IMR-90 (cell line): ENCODE measurements at regions not wholly inside any gene's neighbourhood (a gene's known extent, or its start where the extent isn't known, plus 50 kb on each side); places are given as distances from the start of the nearest gene placed in this dataset.

ENCODE experiments used
- ATAC-seq: fragments of 200-7000 bp; cut with Tn5 transposase; 2 replicates; pipeline ENCODE4 v1.9.1; 2020; ENCODE audit warnings: low read depth, mild to moderate bottlenecking, moderate library complexity
- BruUV-seq: library from RNA; stranded (reverse); fragments of 400-500 nt; replicated peaks from 2 replicates; lab custom pipeline; 2021; lab: Mats Ljungman, UMichigan
- CTCF ChIA-PET: fragments of 300-600 bp; formaldehyde crosslinking; extraction: SDS; loops from one replicate; lab custom pipeline; 2021; ENCODE audit warnings: antibody characterized with exemption; lab: Yijun Ruan, JAX
- POLR2A ChIA-PET: fragments of 300-600 bp; sonication (Branson Sonifier 250); formaldehyde crosslinking; loops from one replicate; lab custom pipeline; 2022; ENCODE audit warnings: antibody characterized with exemption; ENCODE audit not compliant: unreplicated experiment; lab: Charles Lee
- DNase-seq: peaks from one replicate; pipeline ENCODE4 v3.0.0; 2013
- H2AFZ ChIP-seq: replicated peaks from 2 replicates; pipeline ENCODE3; 2013; ENCODE audit warnings: low read length, mild to moderate bottlenecking; ENCODE audit not compliant: poor library complexity
- H2AK5ac ChIP-seq: 2 replicates; pipeline ENCODE4 v1.6.1; 2013; ENCODE audit warnings: low read depth, low read length, inconsistent platforms
- H2AK9ac ChIP-seq: replicated peaks from 2 replicates; pipeline ENCODE3; 2013; ENCODE audit warnings: mild to moderate bottlenecking, low read depth, low read length, moderate library complexity; ENCODE audit not compliant: poor library complexity
- H2BK120ac ChIP-seq: 2 replicates; pipeline ENCODE4 v1.6.1; 2013; ENCODE audit warnings: low read depth, low read length, inconsistent platforms
- H2BK15ac ChIP-seq: 3 replicates; pipeline ENCODE4 v1.6.1; 2013; ENCODE audit warnings: low read depth, low read length, inconsistent platforms
- H2BK20ac ChIP-seq: 2 replicates; pipeline ENCODE4 v1.6.1; 2013; ENCODE audit warnings: low read depth, mild to moderate bottlenecking, inconsistent platforms, low read length, moderate library complexity
- H2BK5ac ChIP-seq: 2 replicates; pipeline ENCODE4 v1.6.1; 2013; ENCODE audit warnings: mild to moderate bottlenecking, low read depth, low read length, inconsistent platforms; ENCODE audit not compliant: poor library complexity, severe bottlenecking
- H3K14ac ChIP-seq: replicated peaks from 2 replicates; pipeline ENCODE4 v1.6.1; 2013; ENCODE audit warnings: low read depth, low read length, inconsistent platforms
- H3K18ac ChIP-seq: 2 replicates; pipeline ENCODE4 v1.6.1; 2013; ENCODE audit warnings: low read depth, low read length, control low read depth
- H3K23ac ChIP-seq: 2 replicates; pipeline ENCODE4 v1.6.1; 2013; ENCODE audit warnings: low read depth, low read length, inconsistent platforms
- H3K27ac ChIP-seq: 2 replicates; pipeline ENCODE4 v1.5.1; 2013; ENCODE audit warnings: mild to moderate bottlenecking, control low read depth, low read length; ENCODE audit not compliant: insufficient read depth
- H3K27me3 ChIP-seq: 2 replicates; pipeline ENCODE4 v1.6.1; 2013; ENCODE audit warnings: low read length; ENCODE audit not compliant: control insufficient read depth, insufficient read depth
- H3K36me3 ChIP-seq: 2 replicates; pipeline ENCODE4 v1.6.1; 2013; ENCODE audit warnings: low read length, mixed read lengths; ENCODE audit not compliant: control insufficient read depth, insufficient read depth
- H3K4ac ChIP-seq: 2 replicates; pipeline ENCODE4 v1.6.1; 2013; ENCODE audit warnings: low read depth, low read length, inconsistent platforms
- H3K4me1 ChIP-seq: 2 replicates; pipeline ENCODE4 v1.6.1; 2013; ENCODE audit warnings: low read length, mixed read lengths; ENCODE audit not compliant: control insufficient read depth, insufficient read depth
- H3K4me2 ChIP-seq: 2 replicates; pipeline ENCODE4 v1.6.1; 2013; ENCODE audit warnings: low read depth, mild to moderate bottlenecking, control low read depth, low read length, moderate library complexity
- H3K4me3 ChIP-seq: 2 replicates; pipeline ENCODE4 v1.5.1; 2013; ENCODE audit warnings: low read depth, mild to moderate bottlenecking, control low read depth, low read length, moderate library complexity; ENCODE audit not compliant: insufficient read depth
- H3K56ac ChIP-seq: 2 replicates; pipeline ENCODE4 v1.6.1; 2013; ENCODE audit warnings: low read length, inconsistent platforms; ENCODE audit not compliant: insufficient read depth; ENCODE audit errors: extremely low read depth
- H3K79me1 ChIP-seq, 2 experiments: 2 replicates each; pipeline ENCODE4 v1.6.1; 2013; ENCODE audit warnings: low read length in 2 of 2, inconsistent platforms in 1 of 2, low read depth in 1 of 2
- H3K9ac ChIP-seq: 2 replicates; pipeline ENCODE4 v1.6.1; 2013; ENCODE audit warnings: low read depth, low read length, control low read depth
- H3K9me1 ChIP-seq: 2 replicates; pipeline ENCODE4 v1.6.1; 2013; ENCODE audit warnings: low read length, inconsistent platforms; ENCODE audit not compliant: insufficient read depth
- H3K9me3 ChIP-seq: 2 replicates; pipeline ENCODE4 v1.6.1; 2013; ENCODE audit warnings: low read length; ENCODE audit not compliant: control insufficient read depth, insufficient read depth
- H4K20me1 ChIP-seq: 2 replicates; pipeline ENCODE4 v1.6.1; 2013; ENCODE audit warnings: low read length, inconsistent platforms; ENCODE audit not compliant: insufficient read depth
- H4K5ac ChIP-seq: 2 replicates; pipeline ENCODE4 v1.6.1; 2013; ENCODE audit warnings: mild to moderate bottlenecking, low read depth, low read length, control low read depth
- H4K8ac ChIP-seq, 2 experiments: 2 replicates each; pipeline ENCODE4 v1.6.1; 2013; ENCODE audit warnings: low read depth in 2 of 2, low read length in 2 of 2, control low read depth in 1 of 2, inconsistent platforms in 1 of 2
- H4K91ac ChIP-seq: 2 replicates; pipeline ENCODE4 v1.6.1; 2013; ENCODE audit warnings: low read depth, low read length, inconsistent platforms; ENCODE audit not compliant: insufficient read depth
- BHLHE40 ChIP-seq: fragments of 150-350 bp; IDR thresholded peaks from 2 replicates; pipeline ENCODE4 v1.6.1; 2016; ENCODE audit warnings: mild to moderate bottlenecking, low read depth, low read length
- CEBPB ChIP-seq: IDR thresholded peaks from 2 replicates; pipeline ENCODE4 v1.6.1; 2012; ENCODE audit warnings: low read depth, low read length, improper control_type of control experiment
- CHD1 ChIP-seq: IDR thresholded peaks from 2 replicates; pipeline ENCODE4 v1.6.1; 2012; ENCODE audit warnings: low read depth, low read length, improper control_type of control experiment
- FOS ChIP-seq: fragments of 150-350 bp; IDR thresholded peaks from 2 replicates; pipeline ENCODE4 v1.6.1; 2016; ENCODE audit warnings: low read depth, low read length
- MAFK ChIP-seq: IDR thresholded peaks from 2 replicates; pipeline ENCODE4 v1.6.1; 2012; ENCODE audit warnings: low read depth, low read length, improper control_type of control experiment
- MAZ ChIP-seq: IDR thresholded peaks from 2 replicates; pipeline ENCODE4 v1.6.1; 2012; ENCODE audit warnings: low read depth, mild to moderate bottlenecking, low read length, improper control_type of control experiment, moderate library complexity, borderline replicate concordance
- MXI1 ChIP-seq: IDR thresholded peaks from 2 replicates; pipeline ENCODE4 v1.6.1; 2012; ENCODE audit warnings: low read depth, mild to moderate bottlenecking, low read length, moderate library complexity, borderline replicate concordance
- NFE2L2 ChIP-seq: fragments of 150-350 bp; IDR thresholded peaks from 2 replicates; pipeline ENCODE4 v1.6.1; 2016; ENCODE audit warnings: low read depth, mild to moderate bottlenecking, low read length
- POLR2A ChIP-seq: IDR thresholded peaks from 2 replicates; pipeline ENCODE4 v1.6.1; 2012; ENCODE audit warnings: mild to moderate bottlenecking, low read depth, low read length
- RAD21 ChIP-seq: IDR thresholded peaks from 2 replicates; pipeline ENCODE4 v1.6.1; 2012; ENCODE audit warnings: low read length, improper control_type of control experiment
- RCOR1 ChIP-seq: IDR thresholded peaks from 2 replicates; pipeline ENCODE4 v1.6.1; 2012; ENCODE audit warnings: mild to moderate bottlenecking, low read length, improper control_type of control experiment; ENCODE audit not compliant: insufficient replicate concordance
- RFX5 ChIP-seq: IDR thresholded peaks from 2 replicates; pipeline ENCODE4 v1.8.0; 2012; ENCODE audit warnings: low read depth, mild to moderate bottlenecking, low read length, moderate library complexity
- SMC3 ChIP-seq: fragments of 150-350 bp; IDR thresholded peaks from 2 replicates; pipeline ENCODE4 v1.6.1; 2016; ENCODE audit warnings: low read depth, mild to moderate bottlenecking, antibody characterized with exemption, low read length, moderate library complexity
- WGBS, 2 experiments: methylation state at CpG; one replicate each; pipeline versions ENCODE4 v1.1.5 to v1.1.7; 2013; ENCODE audit warnings: missing lambda C conversion rate in 2 of 2; ENCODE audit not compliant: insufficient read length in 1 of 2; ENCODE audit errors: extremely low coverage in 2 of 2; 5-methylcytosine and 5-hydroxymethylcytosine counted together
- dilution Hi-C: fragments of 300-500 bp; cut with HindIII; formaldehyde crosslinking; loops from one replicate; pipeline ENCODE4 v1.14.3; 2018; ENCODE audit warnings: low sequenced_read_pairs; ENCODE audit not compliant: unreplicated experiment
- in situ Hi-C: fragments of 300-500 bp; cut with MboI; formaldehyde crosslinking; loops from 3 replicates; pipeline ENCODE4 v1.14.3; 2019; ENCODE audit warnings: low sequenced_read_pairs, inconsistent platforms, mixed read lengths
- intact Hi-C: fragments of 100-400 bp; cut with micrococcal nuclease; formaldehyde crosslinking; loops from 2 replicates; pipeline ENCODE4 v1.10.0; 2022
- TF ChIP-seq, protein P1 (sequence below): fragments of 150-350 bp; IDR thresholded peaks from 2 replicates; pipeline ENCODE4 v1.6.1; 2017; ENCODE audit warnings: mild to moderate bottlenecking, antibody characterized with exemption, low read length, low read depth
- TF ChIP-seq, protein P2 (sequence below): conservative IDR thresholded peaks from 2 replicates; pipeline ENCODE4 v1.5.1; 2012; ENCODE audit warnings: mild to moderate bottlenecking, low read depth, low read length, improper control_type of control experiment

DNA sequence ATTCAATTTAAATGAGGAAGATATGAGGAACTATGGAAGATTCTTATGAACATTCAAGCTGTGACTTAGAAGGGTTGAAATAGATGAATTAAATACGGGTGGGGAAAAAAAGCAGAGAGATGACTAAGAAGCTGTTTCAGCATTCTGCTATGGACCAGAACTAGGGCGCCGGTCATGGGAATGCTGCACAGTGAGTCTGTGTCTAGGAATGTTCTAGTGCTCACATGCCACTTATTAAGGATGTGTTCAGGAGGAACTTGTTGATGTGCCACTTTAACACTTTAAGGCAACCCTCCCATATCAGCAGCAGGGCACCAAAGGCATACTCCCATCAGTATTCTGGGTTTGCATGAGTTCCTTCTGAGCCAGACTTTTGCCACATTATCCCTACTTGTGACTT is 152.1 kb downstream of the POSTN start:
- peaks cover 16% of the 10 kb centered on the region for H3K4me1 ChIP-seq
- H3K36me3 ChIP-seq: no peaks in the 10 kb centered on the region
- BruUV-seq: no TSS peak
- H3K56ac ChIP-seq: peak overlapping the region; percentile 7; the same call in 1 of the 2 replicates
- H3K9me1 ChIP-seq: peaks cover 12% of the 10 kb centered on the region; the same call in 1 of the 2 replicates
- H2AK5ac ChIP-seq: peak overlapping the region; percentile 45; the same call in 1 of the 2 replicates
- H3K27me3 ChIP-seq: no peaks in the 10 kb centered on the region
- no peak overlapping the region for H3K9ac ChIP-seq
- 0 out of 2 replicates have a peak overlapping the region, but pooled peaks have one; percentile 78 for H3K23ac ChIP-seq
- H3K9me3 ChIP-seq: no peaks in the 10 kb centered on the region
- H3K4me3 ChIP-seq: no peak overlapping the region
- TF ChIP-seq NFE2L2 (no peak), POLR2A (no peak), SMC3 (no peak; the same call in 1 of the 2 replicates), CHD1 (no peak), CEBPB (0 out of 2 replicates have a peak, but pooled peaks have one; percentile 21), RFX5 (no peak), MAZ (no peak), BHLHE40 (peak; percentile 98), MAFK (peak; percentile 70), RCOR1 (no peak), RAD21 (no peak), FOS (peak; percentile 95), MXI1 (no peak)
- TF ChIP-seq, protein P1, sequence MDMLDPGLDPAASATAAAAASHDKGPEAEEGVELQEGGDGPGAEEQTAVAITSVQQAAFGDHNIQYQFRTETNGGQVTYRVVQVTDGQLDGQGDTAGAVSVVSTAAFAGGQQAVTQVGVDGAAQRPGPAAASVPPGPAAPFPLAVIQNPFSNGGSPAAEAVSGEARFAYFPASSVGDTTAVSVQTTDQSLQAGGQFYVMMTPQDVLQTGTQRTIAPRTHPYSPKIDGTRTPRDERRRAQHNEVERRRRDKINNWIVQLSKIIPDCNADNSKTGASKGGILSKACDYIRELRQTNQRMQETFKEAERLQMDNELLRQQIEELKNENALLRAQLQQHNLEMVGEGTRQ: peak; percentile 40; the same call in 1 of the 2 replicates
- TF ChIP-seq, protein P2, sequence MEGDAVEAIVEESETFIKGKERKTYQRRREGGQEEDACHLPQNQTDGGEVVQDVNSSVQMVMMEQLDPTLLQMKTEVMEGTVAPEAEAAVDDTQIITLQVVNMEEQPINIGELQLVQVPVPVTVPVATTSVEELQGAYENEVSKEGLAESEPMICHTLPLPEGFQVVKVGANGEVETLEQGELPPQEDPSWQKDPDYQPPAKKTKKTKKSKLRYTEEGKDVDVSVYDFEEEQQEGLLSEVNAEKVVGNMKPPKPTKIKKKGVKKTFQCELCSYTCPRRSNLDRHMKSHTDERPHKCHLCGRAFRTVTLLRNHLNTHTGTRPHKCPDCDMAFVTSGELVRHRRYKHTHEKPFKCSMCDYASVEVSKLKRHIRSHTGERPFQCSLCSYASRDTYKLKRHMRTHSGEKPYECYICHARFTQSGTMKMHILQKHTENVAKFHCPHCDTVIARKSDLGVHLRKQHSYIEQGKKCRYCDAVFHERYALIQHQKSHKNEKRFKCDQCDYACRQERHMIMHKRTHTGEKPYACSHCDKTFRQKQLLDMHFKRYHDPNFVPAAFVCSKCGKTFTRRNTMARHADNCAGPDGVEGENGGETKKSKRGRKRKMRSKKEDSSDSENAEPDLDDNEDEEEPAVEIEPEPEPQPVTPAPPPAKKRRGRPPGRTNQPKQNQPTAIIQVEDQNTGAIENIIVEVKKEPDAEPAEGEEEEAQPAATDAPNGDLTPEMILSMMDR: no peak
- intact Hi-C loops (no loop called here), dilution Hi-C loops (no loop called here), in situ Hi-C loops (no loop called here)
- DNase-seq: peak; percentile 93
- H2AFZ ChIP-seq: no peak overlapping the region
- no peaks in the 10 kb centered on the region for H4K20me1 ChIP-seq
- H3K18ac ChIP-seq: peak overlapping the region; percentile 94; the same call in 1 of the 2 replicates
- peak overlapping the region; percentile 28; the same call in 1 of the 2 replicates for H3K4me2 ChIP-seq
- no peaks in the 10 kb centered on the region for H3K79me1 ChIP-seq
- ATAC-seq: peak; percentile 90
- H2BK120ac ChIP-seq: peak overlapping the region; percentile 92
- H2BK20ac ChIP-seq: peak overlapping the region; percentile 97
- H4K8ac ChIP-seq: peak overlapping the region in 1 of 2 experiments; percentile 80; a peak in 3 of 4 replicates
- H2BK5ac ChIP-seq: peak overlapping the region; percentile 85
- peak overlapping the region; percentile 81 for H4K91ac ChIP-seq
- H3K14ac ChIP-seq: peak overlapping the region; percentile 95
- ChIA-PET CTCF (interaction anchor here (0.6 kb wide), 1 partner anchor 60 kb away, joined by 3 read pairs; no protein-coding TSS in a partner anchor), POLR2A (no interaction called here)
- peak overlapping the region; percentile 69; the same call in 2 of the 3 replicates for H2BK15ac ChIP-seq
- peak overlapping the region; percentile 78; the same call in 1 of the 2 replicates for H4K5ac ChIP-seq
- H2AK9ac ChIP-seq: no peak overlapping the region
- no peak overlapping the region for H3K27ac ChIP-seq
- no CpG with 5 or more reads among the region's 3 CpGs for WGBS, 2 experiments
- peak overlapping the region; percentile 89 for H3K4ac ChIP-seq
